SH-SY5Y (cell line): ENCODE measurements at regions not wholly inside any gene's neighbourhood (a gene's known extent, or its start where the extent isn't known, plus 50 kb on each side); places are given as distances from the start of the nearest gene placed in this dataset.

Source experiments
- GATA2 ChIP-seq: IDR thresholded peaks from 2 replicates; pipeline ENCODE4 v1.6.1; 2011; ENCODE audit warnings: mild to moderate bottlenecking, low read depth, low read length
- GATA3 ChIP-seq: IDR thresholded peaks from 2 replicates; pipeline ENCODE4 v1.6.1; 2011; ENCODE audit warnings: low read depth, mild to moderate bottlenecking, low read length, moderate library complexity

DNA sequence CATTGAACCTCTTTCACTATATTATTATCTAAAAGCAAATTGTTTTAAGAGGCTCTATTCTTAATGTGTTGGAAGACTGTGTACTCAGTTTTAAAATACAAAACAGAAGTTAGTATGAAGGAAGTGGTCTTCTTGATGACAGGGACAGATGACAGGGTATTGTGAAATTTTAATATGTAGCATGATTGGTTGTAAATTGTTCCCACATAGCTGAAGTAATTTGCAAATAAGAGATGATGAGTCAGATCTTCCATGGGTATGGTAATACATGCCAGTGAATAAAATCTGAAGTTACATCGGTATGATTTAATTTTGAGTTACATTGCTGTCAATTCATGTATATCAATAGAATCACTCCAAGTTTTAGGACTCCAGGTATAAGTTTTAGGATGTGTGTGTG, 454.8 kb downstream of the AEBP2 start:
- no peak for TF ChIP-seq GATA3
- TF ChIP-seq GATA2, result no peak
